ENCODE measurements at regions not wholly inside any gene's neighbourhood (a gene's known extent, or its start where the extent isn't known, plus 50 kb on each side); places are given as distances from the start of the nearest gene placed in this dataset.

DNA sequence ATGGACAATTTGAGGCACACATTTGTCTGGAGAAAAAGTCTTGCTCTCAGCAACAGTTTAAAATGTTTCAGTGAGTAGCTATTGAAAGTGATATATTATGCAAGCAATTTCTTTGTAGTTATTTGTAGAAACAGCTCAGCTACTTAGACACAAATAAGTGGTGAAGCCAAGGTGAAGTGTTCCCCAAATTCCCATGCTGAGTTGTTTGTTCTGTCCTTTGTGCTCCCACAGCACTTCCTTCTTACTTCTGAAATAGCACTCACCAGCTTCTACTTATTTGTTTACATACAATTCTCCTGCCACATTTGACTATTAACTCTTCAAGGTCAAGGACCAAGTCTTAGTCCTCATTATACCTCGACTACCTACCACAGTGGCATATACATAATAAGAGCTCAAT, 638.6 kb upstream of the LRRC4C start:
- POLR2A ChIA-PET = no interaction called here
- FAIRE-seq (no peak), DNase-seq (ENCODE audit: low read depth, low spot score) (no peak)
- no peaks in the 10 kb centered on the region for H4K20me1 ChIP-seq (replicated peaks; ENCODE audit: control insufficient read depth, extremely low read depth, insufficient read depth, low read length)
- H3K36me3 ChIP-seq (ENCODE audit: control insufficient read depth in 2 of 2, extremely low read depth in 1 of 2, insufficient read depth in 2 of 2, low read length in 2 of 2) = no peaks in the 10 kb centered on the region
- H3K4me3 ChIP-seq (replicated peaks in 1 of 3; ENCODE audit: insufficient read depth in 1 of 3, low read depth in 1 of 3, low read length in 3 of 3) = no peak overlapping the region
- CTCF ChIA-PET = no interaction called here
- H3K27me3 ChIP-seq (ENCODE audit: control insufficient read depth in 2 of 2, insufficient read depth in 2 of 2, low read length in 2 of 2) = no peaks in the 10 kb centered on the region
- H3K27ac ChIP-seq (ENCODE audit: insufficient read depth, low read depth, low read length) = no peak overlapping the region
- no peak overlapping the region for H2AFZ ChIP-seq (ENCODE audit: low read depth, low read length)
- no peaks in the 10 kb centered on the region for H3K9me3 ChIP-seq (replicated peaks; ENCODE audit: control insufficient read depth, insufficient read depth, low read length)
- intact Hi-C loops (cut with micrococcal nuclease) = no loop called here
- H3K4me1 ChIP-seq (ENCODE audit: control insufficient read depth, extremely low read depth, insufficient read depth, low read length) = no peaks in the 10 kb centered on the region
- no peaks in the 10 kb centered on the region for H3K9me1 ChIP-seq (replicated peaks; ENCODE audit: control insufficient read depth, extremely low read depth, insufficient read depth, low read length)
- no peak for TF ChIP-seq FOS (IDR thresholded peaks at IDR 0.05; ENCODE audit: borderline replicate concordance, insufficient read depth, low read length)
- TF ChIP-seq GATA2 (IDR thresholded peaks at IDR 0.05; ENCODE audit: insufficient read depth, insufficient read length, low read depth, low read length) = no peak
- no peak for TF ChIP-seq POLR2AphosphoS5 (IDR thresholded peaks at IDR 0.05; ENCODE audit: insufficient read depth, low read depth, low read length)
- TF ChIP-seq, protein P1, sequence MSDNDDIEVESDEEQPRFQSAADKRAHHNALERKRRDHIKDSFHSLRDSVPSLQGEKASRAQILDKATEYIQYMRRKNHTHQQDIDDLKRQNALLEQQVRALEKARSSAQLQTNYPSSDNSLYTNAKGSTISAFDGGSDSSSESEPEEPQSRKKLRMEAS (IDR thresholded peaks at IDR 0.05; ENCODE audit: insufficient read depth, insufficient read length) = no peak
- TF ChIP-seq, protein P2, sequence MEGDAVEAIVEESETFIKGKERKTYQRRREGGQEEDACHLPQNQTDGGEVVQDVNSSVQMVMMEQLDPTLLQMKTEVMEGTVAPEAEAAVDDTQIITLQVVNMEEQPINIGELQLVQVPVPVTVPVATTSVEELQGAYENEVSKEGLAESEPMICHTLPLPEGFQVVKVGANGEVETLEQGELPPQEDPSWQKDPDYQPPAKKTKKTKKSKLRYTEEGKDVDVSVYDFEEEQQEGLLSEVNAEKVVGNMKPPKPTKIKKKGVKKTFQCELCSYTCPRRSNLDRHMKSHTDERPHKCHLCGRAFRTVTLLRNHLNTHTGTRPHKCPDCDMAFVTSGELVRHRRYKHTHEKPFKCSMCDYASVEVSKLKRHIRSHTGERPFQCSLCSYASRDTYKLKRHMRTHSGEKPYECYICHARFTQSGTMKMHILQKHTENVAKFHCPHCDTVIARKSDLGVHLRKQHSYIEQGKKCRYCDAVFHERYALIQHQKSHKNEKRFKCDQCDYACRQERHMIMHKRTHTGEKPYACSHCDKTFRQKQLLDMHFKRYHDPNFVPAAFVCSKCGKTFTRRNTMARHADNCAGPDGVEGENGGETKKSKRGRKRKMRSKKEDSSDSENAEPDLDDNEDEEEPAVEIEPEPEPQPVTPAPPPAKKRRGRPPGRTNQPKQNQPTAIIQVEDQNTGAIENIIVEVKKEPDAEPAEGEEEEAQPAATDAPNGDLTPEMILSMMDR (IDR thresholded peaks at IDR 0.05; ENCODE audit: extremely low read depth in 1 of 2, insufficient read depth in 1 of 2, low read depth in 1 of 2, low read length in 2 of 2) = no peak
- no peak for TF ChIP-seq JUN (IDR thresholded peaks at IDR 0.05; ENCODE audit: borderline replicate concordance, insufficient read depth, insufficient read length, low read depth)
- TF ChIP-seq MYC (IDR thresholded peaks at IDR 0.05; ENCODE audit: low read depth, low read length) = no peak
- no peak for TF ChIP-seq POLR2A (IDR thresholded peaks at IDR 0.05; ENCODE audit: low read depth, low read length)
- TF ChIP-seq EZH2 (IDR thresholded peaks at IDR 0.05; ENCODE audit: borderline replicate concordance, low read depth, low read length, severe bottlenecking) = no peak
- no peak overlapping the region for H3K4me2 ChIP-seq (ENCODE audit: insufficient read depth, low read length)
- H3K9ac ChIP-seq (replicated peaks; ENCODE audit: extremely low read depth, insufficient read depth, low read length) = no peak overlapping the region
- H3K79me2 ChIP-seq (ENCODE audit: control insufficient read depth, insufficient read depth, low read length) = no peaks in the 10 kb centered on the region
- no TSS peak for BruUV-seq (replicated peaks)
- dilution Hi-C loops (cut with MboI; ENCODE audit: extremely low pct_ligation_motif_present, low sequenced_read_pairs) = no loop called here

All from endothelial cell of umbilical vein (primary cell).